Pancreas (tissue), 10 donors: ENCODE measurements at regions not wholly inside any gene's neighbourhood (a gene's known extent, or its start where the extent isn't known, plus 50 kb on each side); places are given as distances from the start of the nearest gene placed in this dataset.

ENCODE experiments used
- ATAC-seq, 4 donors: fragments of 200-7000 bp; cut with Tn5 transposase; one replicate each; pipeline versions ENCODE4 v1.8.0 to v1.9.1; 2020; ENCODE audit warnings: mild to moderate bottlenecking in 4 of 4, moderate library complexity in 4 of 4
- DNase-seq, 6 donors: peaks; one replicate each; pipeline ENCODE4 v3.0.0-alpha.2; 2020
- FAIRE-seq: peaks from 2 replicates; lab custom pipeline; 2012; peaks lifted over from hg19 to GRCh38; lab: Jason Lieb, UNC
- H3K27ac ChIP-seq, 4 donors: fragments of 200-600 bp; sonication (generic); 1 replicate in 3 of 4; 2 replicates in 1 of 4; pipeline versions ENCODE4 v1.5.0 to v1.8.0; 2020
- H3K27me3 ChIP-seq, 4 donors: fragments of 200-600 bp; one replicate each; pipeline ENCODE4 v1.8.0; 2021
- H3K36me3 ChIP-seq, 3 donors: fragments of 200-600 bp; sonication (generic) in 1 of 3; one replicate each; pipeline versions ENCODE4 v1.5.0 to v1.8.0; 2020 to 2021
- H3K4me1 ChIP-seq, 3 donors: fragments of 200-600 bp; one replicate each; pipeline ENCODE4 v1.8.0; 2021
- H3K4me3 ChIP-seq, 4 donors: fragments of 200-600 bp; sonication (generic) in 2 of 4; one replicate each; pipeline versions ENCODE4 v1.5.0 to v1.8.0; 2020 to 2021
- H3K9me3 ChIP-seq, 4 donors: fragments of 200-600 bp; one replicate each; pipeline ENCODE4 v1.8.0; 2021
- CTCF ChIP-seq, 4 donors: fragments of 200-600 bp; sonication (generic) in 3 of 4; IDR thresholded peaks; one replicate each; pipeline versions ENCODE4 v1.5.0 to v1.8.0; 2021; ENCODE audit warnings: antibody characterized with exemption in 4 of 4
- WGBS, 2 donors: extraction: QIAGEN DNeasy Blood & Tissue Kit; methylation state at CpG; one replicate each; pipeline ENCODE4 v1.1.7; 2013; 5-methylcytosine and 5-hydroxymethylcytosine counted together
- intact Hi-C, 3 donors: fragments of 100-400 bp; cut with DNase I; formaldehyde crosslinking; loops; one replicate each; pipeline versions ENCODE4 v1.11.1 to v1.14.2; 2022
- donor health status: healthy with polysubstance abuse.
- donor health status: DM: no; HTN: no; CAD: no; lungs with moderate emphysema.
- donor health status: DM: no; HTN: no; CAD: no.
- donor health status: control.
- donor health status: control.
- donor health status: Bipolar disorder and iron deficiency.
- donor health status: DM: yes; HTN: yes; CAD: no.
- donor health status: DM: no; HTN: no; CAD: no.
- donor health status: DM: no; HTN: no; CAD: no.
- donor health status: DM: yes; HTN: yes; CAD: no.

- H3K27ac ChIP-seq = no peak overlapping the region
- intact Hi-C loops = no loop called here
- no peaks in the 10 kb centered on the region for H3K4me1 ChIP-seq
- 90 to 92% methylated on average over 3 of the region's 3 CpGs for WGBS, 2 donors
- DNase-seq (no peak), ATAC-seq (no peak), FAIRE-seq (no peak)
- TF ChIP-seq CTCF (IDR thresholded peaks at IDR 0.05) = no peak
- no peaks in the 10 kb centered on the region for H3K9me3 ChIP-seq
- H3K4me3 ChIP-seq = no peak overlapping the region
- H3K27me3 ChIP-seq = no peaks in the 10 kb centered on the region
- no peaks in the 10 kb centered on the region for H3K36me3 ChIP-seq
These were observed 445.5 kb downstream of the HAPSTR1 start for GRCh38 chr16:9536905-9537304.

- H3K27ac ChIP-seq = no peak overlapping the region
- no peak for FAIRE-seq
- 97 to 100% methylated on average over 1 of the region's 1 CpG for WGBS, 2 donors
- no peaks in the 10 kb centered on the region for H3K4me1 ChIP-seq
- ATAC-seq = no peak
- intact Hi-C loops = no loop called here
- H3K4me3 ChIP-seq = no peak overlapping the region
- no peaks in the 10 kb centered on the region for H3K9me3 ChIP-seq
- H3K27me3 ChIP-seq = no peaks in the 10 kb centered on the region
- H3K36me3 ChIP-seq = no peaks in the 10 kb centered on the region
- DNase-seq = no peak
- TF ChIP-seq CTCF (IDR thresholded peaks at IDR 0.05) = no peak
These were observed 447.9 kb downstream of the HAPSTR1 start for GRCh38 chr16:9539346-9539745.

DNA sequence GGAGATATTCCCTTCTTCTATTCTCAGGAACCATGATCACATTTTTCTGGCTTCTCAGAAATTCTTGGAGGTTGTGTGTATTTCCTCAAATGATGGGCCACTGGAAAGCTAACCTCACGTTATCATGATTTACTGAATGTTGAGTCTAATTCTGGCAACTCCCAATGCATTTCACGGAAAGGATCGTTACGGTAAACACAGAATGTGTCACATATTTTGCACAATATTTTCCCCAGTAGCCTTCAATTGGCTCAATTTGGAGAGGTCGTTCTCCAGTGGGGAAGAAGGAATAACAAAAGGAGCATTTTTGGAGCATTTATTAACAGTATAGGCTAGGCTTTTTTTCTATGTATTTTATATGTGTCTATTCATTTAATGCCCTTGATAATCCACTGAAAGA, 450.3 kb downstream of the HAPSTR1 start:
- no peak overlapping the region for H3K4me3 ChIP-seq
- intact Hi-C loops = no loop called here
- H3K27me3 ChIP-seq = no peaks in the 10 kb centered on the region
- ATAC-seq (no peak), FAIRE-seq (no peak), DNase-seq (no peak)
- 69 to 83% methylated on average over 5 of the region's 5 CpGs for WGBS, 2 donors
- H3K36me3 ChIP-seq = no peaks in the 10 kb centered on the region
- H3K27ac ChIP-seq = no peak overlapping the region
- H3K9me3 ChIP-seq = no peaks in the 10 kb centered on the region
- TF ChIP-seq CTCF (IDR thresholded peaks at IDR 0.05) = no peak
- no peaks in the 10 kb centered on the region for H3K4me1 ChIP-seq

GRCh38 chr16:9542165-9542755, 450.8 kb downstream of the HAPSTR1 start:
- Histone ChIP-seq H3K4me3 (no peak overlapping the region), H3K36me3 (no peaks in the 10 kb centered on the region), H3K9me3 (no peaks in the 10 kb centered on the region), H3K4me1 (no peaks in the 10 kb centered on the region), H3K27me3 (no peaks in the 10 kb centered on the region), H3K27ac (no peak overlapping the region)
- FAIRE-seq (no peak), DNase-seq (no peak), ATAC-seq (no peak)
- TF ChIP-seq CTCF (IDR thresholded peaks at IDR 0.05) = no peak
- 62 to 67% methylated on average over 8 of the region's 8 CpGs for WGBS, 2 donors
- intact Hi-C loops = no loop called here

DNA sequence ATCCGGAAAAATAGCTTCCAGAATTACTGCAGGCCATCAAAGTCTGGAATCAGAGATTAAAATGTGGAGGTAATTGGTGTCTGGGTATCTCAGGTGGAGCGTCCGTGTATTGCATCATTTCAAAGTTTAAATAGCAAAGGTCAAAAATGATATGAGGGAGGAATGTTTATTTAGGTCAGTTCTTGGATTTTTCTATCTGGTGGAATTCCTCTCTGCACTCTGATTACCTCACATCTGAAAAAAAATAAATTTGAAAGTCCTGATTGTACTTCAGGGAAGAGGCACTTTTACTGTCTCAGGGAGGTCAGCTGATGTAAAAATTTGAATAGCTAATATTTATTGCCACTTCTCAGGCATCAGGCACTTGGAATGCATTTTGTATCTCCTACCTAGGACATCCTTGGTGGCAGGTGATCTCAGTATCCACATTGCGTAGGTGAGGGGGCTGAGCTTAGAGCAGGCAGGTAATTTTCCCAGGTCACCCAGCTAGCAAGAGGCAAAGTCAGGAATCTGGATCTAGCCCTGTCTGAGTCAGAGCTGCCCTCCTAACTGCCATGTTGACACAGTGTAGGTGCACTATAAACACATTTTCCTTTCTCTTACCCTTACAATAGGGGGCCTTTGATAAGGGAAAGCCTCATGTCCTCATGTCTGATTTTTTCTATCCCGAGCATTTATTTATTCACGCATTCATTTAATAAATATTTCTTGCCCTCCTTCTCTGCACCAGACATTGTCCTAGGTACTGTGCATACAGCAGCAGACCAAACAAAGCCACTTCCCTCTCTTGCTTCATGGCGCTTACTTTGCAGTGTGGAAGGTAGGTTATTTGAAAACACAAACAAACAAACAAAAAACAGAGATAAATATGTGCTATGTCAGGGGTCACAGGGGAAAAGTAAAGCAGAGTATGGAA, 454.3 kb downstream of the HAPSTR1 start:
- 51 to 56% methylated on average over 7 of the region's 7 CpGs for WGBS, 2 donors
- no peak for FAIRE-seq
- Histone ChIP-seq H3K27ac (no peak overlapping the region), H3K4me3 (no peak overlapping the region), H3K36me3 (no peaks in the 10 kb centered on the region), H3K27me3 (no peaks in the 10 kb centered on the region), H3K4me1 (no peaks in the 10 kb centered on the region), H3K9me3 (no peaks in the 10 kb centered on the region)
- intact Hi-C loops = no loop called here
- ATAC-seq = peak in 2 of 4 donors; percentile 14 to 36
- TF ChIP-seq CTCF (IDR thresholded peaks at IDR 0.05) = no peak
- no peak for DNase-seq
